Spleen (tissue), 11 donors: ENCODE measurements at regions not wholly inside any gene's neighbourhood (a gene's known extent, or its start where the extent isn't known, plus 50 kb on each side); places are given as distances from the start of the nearest gene placed in this dataset.

Experiments used
- DNase-seq: peaks from one replicate; pipeline ENCODE4 v3.0.0-alpha.2; 2020
- H3K27ac ChIP-seq, 8 donors: fragments of 200-600 bp; sonication (generic) in 7 of 8; 1 replicate in 4 of 8; 2 replicates in 4 of 8; pipeline versions ENCODE4 v1.5.0 to v1.8.0; 2016 to 2021; ENCODE audit warnings: inconsistent platforms in 4 of 8, mild to moderate bottlenecking in 4 of 8, moderate library complexity in 1 of 8
- H3K27me3 ChIP-seq, 7 donors: fragments of 200-600 bp; sonication (generic) in 6 of 7; replicated peaks in 1 of 7; 1 replicate in 4 of 7; 2 replicates in 3 of 7; pipeline versions ENCODE4 v1.5.0 to v1.8.0; 2016 to 2021; ENCODE audit warnings: inconsistent platforms in 3 of 7, mild to moderate bottlenecking in 1 of 7
- H3K36me3 ChIP-seq, 6 donors: fragments of 200-600 bp; sonication (generic) in 5 of 6; 1 replicate in 4 of 6; 2 replicates in 2 of 6; pipeline versions ENCODE4 v1.5.0 to v1.8.0; 2016 to 2021; ENCODE audit warnings: inconsistent platforms in 2 of 6
- H3K4me1 ChIP-seq, 6 donors: fragments of 200-600 bp; sonication (generic) in 5 of 6; 1 replicate in 3 of 6; 2 replicates in 3 of 6; pipeline versions ENCODE4 v1.5.0 to v1.8.0; 2016 to 2021; ENCODE audit warnings: inconsistent platforms in 3 of 6
- H3K4me3 ChIP-seq, 8 donors: fragments of 200-600 bp; sonication (generic) in 7 of 8; 1 replicate in 4 of 8; 2 replicates in 4 of 8; pipeline versions ENCODE4 v1.5.0 to v1.8.0; 2016 to 2021; ENCODE audit warnings: inconsistent platforms in 4 of 8, mild to moderate bottlenecking in 4 of 8, moderate library complexity in 2 of 8
- H3K9me3 ChIP-seq, 8 donors: fragments of 200-600 bp; sonication (generic) in 7 of 8; 1 replicate in 4 of 8; 2 replicates in 4 of 8; pipeline versions ENCODE4 v1.5.0 to v1.8.0; 2016 to 2021; ENCODE audit warnings: inconsistent platforms in 4 of 8
- POLR2A ChIP-seq, 3 donors: fragments of 450-650 bp; IDR thresholded peaks; one replicate each; pipeline ENCODE4 v1.5.1; 2017; ENCODE audit warnings: antibody characterized with exemption in 3 of 3, mild to moderate bottlenecking in 1 of 3
- POLR2AphosphoS5 ChIP-seq, 3 donors: sonication (generic); formaldehyde crosslinking; IDR thresholded peaks; one replicate each; pipeline ENCODE4 v1.5.1; 2017; ENCODE audit warnings: antibody characterized with exemption in 3 of 3
- WGBS, 5 donors: extraction: QIAGEN DNeasy Blood & Tissue Kit in 3 of 5; methylation state at CpG; one replicate each; pipeline versions ENCODE4 v1.1.5 to v1.1.7; 2013 to 2018; 5-methylcytosine and 5-hydroxymethylcytosine counted together
- intact Hi-C: fragments of 100-400 bp; cut with DNase I; formaldehyde crosslinking; loops from one replicate; pipeline ENCODE4 v1.15.0; 2023; ENCODE audit warnings: low total_unique reads
- TF ChIP-seq, protein P1 (sequence below), 11 experiments: fragments of 200-600 bp in 7 of 11; fragments of 450-650 bp in 4 of 11; sonication (generic) in 4 of 11; IDR thresholded peaks in 8 of 11; conservative IDR thresholded peaks in 3 of 11; 1 replicate in 7 of 11; 2 replicates in 4 of 11; pipeline versions ENCODE4 v1.4.0 to v1.8.0; 2016 to 2021; ENCODE audit warnings: antibody characterized with exemption in 11 of 11, inconsistent platforms in 4 of 11, mild to moderate bottlenecking in 1 of 11
- donor health status: healthy with polysubstance abuse.
- donor health status: DM: no; HTN: no; CAD: no; lungs with moderate emphysema.
- donor health status: DM: no; HTN: no; CAD: no.
- donor health status: Bipolar disorder and iron deficiency.
- donor health status: healthy.
- donor health status: DM: no; HTN: no; CAD: no.
- donor health status: DM: yes; HTN: yes; CAD: no.

DNA sequence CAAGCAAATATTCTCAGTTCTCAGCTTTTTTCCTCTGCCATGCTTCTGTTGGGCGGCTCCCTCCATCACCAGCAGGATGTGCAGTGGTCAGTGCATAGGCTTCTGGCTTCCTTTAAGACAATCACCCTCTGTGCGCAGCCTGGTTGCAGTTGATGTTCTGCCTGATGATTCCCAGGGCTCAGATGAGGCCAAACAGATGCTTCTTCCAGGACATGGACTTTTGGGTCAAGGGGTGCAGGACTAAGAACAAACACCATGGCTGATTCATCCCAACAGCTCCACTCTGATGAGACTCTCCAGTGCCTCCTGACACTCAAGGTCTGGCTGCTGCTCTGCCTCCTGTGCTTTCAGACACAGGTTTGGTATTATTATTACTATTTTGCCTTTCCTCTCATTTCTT lies 554.8 kb upstream of the CDH4 start:
- no peak overlapping the region for H3K4me3 ChIP-seq
- no peaks in the 10 kb centered on the region for H3K9me3 ChIP-seq
- WGBS, 5 donors, result 84 to 88% (median 86%) methylated on average over 2 of the region's 2 CpGs
- TF ChIP-seq POLR2A (IDR thresholded peaks at IDR 0.05), result no peak
- peaks cover 0 to 9% (median 0%) of the 10 kb centered on the region in 7 donors for H3K27me3 ChIP-seq
- H3K4me1 ChIP-seq, result no peaks in the 10 kb centered on the region
- intact Hi-C loops, result no loop called here
- no peak for DNase-seq
- H3K27ac ChIP-seq, result no peak overlapping the region
- no peaks in the 10 kb centered on the region for H3K36me3 ChIP-seq

DNA sequence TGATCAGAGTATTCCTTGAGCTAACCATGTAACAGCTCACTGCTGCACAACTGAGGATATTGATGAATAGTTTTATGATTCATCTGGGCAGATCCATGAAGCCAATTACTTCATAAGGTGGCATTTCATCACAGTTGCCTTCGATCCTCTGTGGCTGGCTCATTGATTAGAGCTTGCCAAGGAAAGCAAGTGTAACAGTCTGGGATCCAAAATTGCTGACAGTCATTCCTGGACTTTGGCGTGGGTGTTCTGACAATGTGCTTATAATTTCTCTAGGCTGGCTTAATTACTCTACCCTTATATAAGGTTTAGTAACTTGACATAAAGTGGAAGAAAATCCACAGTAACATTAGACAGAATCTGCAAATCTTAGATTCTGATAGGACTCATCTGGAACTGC lies 551.3 kb upstream of the CDH4 start:
- Histone ChIP-seq H3K27me3 (no peaks in the 10 kb centered on the region), H3K9me3 (no peaks in the 10 kb centered on the region), H3K4me1 (no peaks in the 10 kb centered on the region), H3K36me3 (no peaks in the 10 kb centered on the region), H3K4me3 (no peak overlapping the region), H3K27ac (no peak overlapping the region)
- DNase-seq, result no peak
- TF ChIP-seq POLR2AphosphoS5 (IDR thresholded peaks at IDR 0.05) (no peak), POLR2A (IDR thresholded peaks at IDR 0.05) (no peak)
- TF ChIP-seq, protein P1, sequence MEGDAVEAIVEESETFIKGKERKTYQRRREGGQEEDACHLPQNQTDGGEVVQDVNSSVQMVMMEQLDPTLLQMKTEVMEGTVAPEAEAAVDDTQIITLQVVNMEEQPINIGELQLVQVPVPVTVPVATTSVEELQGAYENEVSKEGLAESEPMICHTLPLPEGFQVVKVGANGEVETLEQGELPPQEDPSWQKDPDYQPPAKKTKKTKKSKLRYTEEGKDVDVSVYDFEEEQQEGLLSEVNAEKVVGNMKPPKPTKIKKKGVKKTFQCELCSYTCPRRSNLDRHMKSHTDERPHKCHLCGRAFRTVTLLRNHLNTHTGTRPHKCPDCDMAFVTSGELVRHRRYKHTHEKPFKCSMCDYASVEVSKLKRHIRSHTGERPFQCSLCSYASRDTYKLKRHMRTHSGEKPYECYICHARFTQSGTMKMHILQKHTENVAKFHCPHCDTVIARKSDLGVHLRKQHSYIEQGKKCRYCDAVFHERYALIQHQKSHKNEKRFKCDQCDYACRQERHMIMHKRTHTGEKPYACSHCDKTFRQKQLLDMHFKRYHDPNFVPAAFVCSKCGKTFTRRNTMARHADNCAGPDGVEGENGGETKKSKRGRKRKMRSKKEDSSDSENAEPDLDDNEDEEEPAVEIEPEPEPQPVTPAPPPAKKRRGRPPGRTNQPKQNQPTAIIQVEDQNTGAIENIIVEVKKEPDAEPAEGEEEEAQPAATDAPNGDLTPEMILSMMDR (IDR thresholded peaks at IDR 0.05 in 8 of 11, conservative IDR thresholded peaks at IDR 0.05 in 3 of 11), result no peak
- intact Hi-C loops, result no loop called here
- WGBS, 5 donors, result 78 to 91% (median 87%) methylated on average over 2 of the region's 2 CpGs

DNA sequence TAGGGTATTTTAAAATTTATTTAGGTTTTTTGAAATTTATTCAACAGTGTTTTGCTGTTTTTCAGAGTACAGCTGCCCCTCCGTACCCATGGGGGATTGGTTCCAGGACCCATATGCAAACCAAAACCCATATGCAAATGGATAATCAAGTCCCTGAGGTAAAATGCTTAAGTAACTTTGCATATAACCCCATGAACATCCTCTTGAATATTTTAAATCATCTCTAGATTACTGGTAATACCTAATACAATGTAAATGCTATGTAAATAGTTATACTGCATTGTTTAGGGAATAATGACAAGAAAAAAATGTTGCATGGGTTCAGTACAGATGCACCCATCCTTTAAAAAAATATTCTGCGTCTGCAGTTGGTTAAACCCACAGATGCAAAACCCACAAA lies 547.9 kb upstream of the CDH4 start:
- Histone ChIP-seq H3K9me3 (peaks cover 0 to 4% (median 0%) of the 10 kb centered on the region in 8 donors), H3K36me3 (no peaks in the 10 kb centered on the region), H3K4me3 (no peak overlapping the region), H3K27ac (no peak overlapping the region), H3K27me3 (peaks cover 0 to 9% (median 0%) of the 10 kb centered on the region in 7 donors), H3K4me1 (no peaks in the 10 kb centered on the region)
- intact Hi-C loops, result no loop called here
- WGBS, 5 donors, result 85 to 94% (median 88%) methylated on average over 2 of the region's 2 CpGs
- no peak for DNase-seq
- TF ChIP-seq, protein P1 (IDR thresholded peaks at IDR 0.05 in 8 of 11, conservative IDR thresholded peaks at IDR 0.05 in 3 of 11), result no peak
- no peak for TF ChIP-seq POLR2AphosphoS5 (IDR thresholded peaks at IDR 0.05)

GRCh38 chr20:60713396-60713795 lies 538.7 kb upstream of the CDH4 start:
- TF ChIP-seq, protein P1 (IDR thresholded peaks at IDR 0.05 in 8 of 11, conservative IDR thresholded peaks at IDR 0.05 in 3 of 11), result no peak
- no peak for TF ChIP-seq POLR2A (IDR thresholded peaks at IDR 0.05)
- no peak for TF ChIP-seq POLR2AphosphoS5 (IDR thresholded peaks at IDR 0.05)
- peaks cover 0 to 15% (median 0%) of the 10 kb centered on the region in 7 donors for H3K27me3 ChIP-seq
- H3K9me3 ChIP-seq, result no peaks in the 10 kb centered on the region
- no peak overlapping the region for H3K4me3 ChIP-seq
- DNase-seq, result no peak
- 85 to 92% (median 86%) methylated on average over 2 of the region's 2 CpGs for WGBS, 5 donors
- intact Hi-C loops, result no loop called here
- no peaks in the 10 kb centered on the region for H3K4me1 ChIP-seq
- no peak overlapping the region for H3K27ac ChIP-seq
- no peaks in the 10 kb centered on the region for H3K36me3 ChIP-seq

- intact Hi-C loops, result no loop called here
- no peaks in the 10 kb centered on the region for H3K36me3 ChIP-seq
- H3K27ac ChIP-seq, result no peak overlapping the region
- TF ChIP-seq, protein P1 (IDR thresholded peaks at IDR 0.05 in 8 of 11, conservative IDR thresholded peaks at IDR 0.05 in 3 of 11), result no peak
- TF ChIP-seq POLR2AphosphoS5 (IDR thresholded peaks at IDR 0.05) (no peak), POLR2A (IDR thresholded peaks at IDR 0.05) (no peak)
- whole genome bisulfite sequencing, 5 donors, result 79 to 86% (median 82%) methylated on average over 9 of the region's 9 CpGs
- H3K4me1 ChIP-seq, result no peaks in the 10 kb centered on the region
- H3K27me3 ChIP-seq, result peaks cover 0 to 15% (median 0%) of the 10 kb centered on the region in 7 donors
- no peak overlapping the region for H3K4me3 ChIP-seq
- DNase-seq, result no peak
- no peaks in the 10 kb centered on the region for H3K9me3 ChIP-seq
Measured at GRCh38 chr20:60715172-60715571, 536.9 kb upstream of the CDH4 start.
